Smooth muscle cell (in vitro differentiated cells): ENCODE measurements at regions not wholly inside any gene's neighbourhood (a gene's known extent, or its start where the extent isn't known, plus 50 kb on each side); places are given as distances from the start of the nearest gene placed in this dataset.

Source experiments
- DNase-seq: peaks from one replicate; lab custom pipeline; 2025; ENCODE audit not compliant: unreplicated experiment; lab: John Stamatoyannopoulos, UW
- H2AFZ ChIP-seq: fragments of 200-600 bp; sonication (generic); 2 replicates; pipeline ENCODE4 v1.6.0; 2016; ENCODE audit warnings: antibody characterized with exemption, low read depth, mild to moderate bottlenecking
- H3F3A ChIP-seq: fragments of 200-600 bp; sonication (generic); 2 replicates; pipeline ENCODE4 v1.6.0; 2017; ENCODE audit warnings: antibody characterized with exemption, low read depth
- H3K27ac ChIP-seq: fragments of 200-600 bp; sonication (generic); 2 replicates; pipeline ENCODE4 v1.5.1; 2016; ENCODE audit warnings: low read depth, mild to moderate bottlenecking
- H3K27me3 ChIP-seq: fragments of 200-600 bp; sonication (generic); 2 replicates; pipeline ENCODE4 v1.6.1; 2016; ENCODE audit warnings: low read depth, mild to moderate bottlenecking
- H3K36me3 ChIP-seq: fragments of 200-600 bp; sonication (generic); 2 replicates; pipeline ENCODE4 v1.5.1; 2016; ENCODE audit warnings: low read depth
- H3K4me1 ChIP-seq: fragments of 200-600 bp; sonication (generic); 2 replicates; pipeline ENCODE4 v1.5.1; 2016; ENCODE audit warnings: low read depth
- H3K4me2 ChIP-seq: fragments of 200-600 bp; sonication (generic); 2 replicates; pipeline ENCODE4 v1.6.0; 2016; ENCODE audit warnings: mild to moderate bottlenecking
- H3K4me3 ChIP-seq: fragments of 200-600 bp; sonication (generic); 2 replicates; pipeline ENCODE4 v1.5.1; 2016; ENCODE audit warnings: mild to moderate bottlenecking
- H3K79me2 ChIP-seq: fragments of 200-600 bp; sonication (generic); 2 replicates; pipeline ENCODE4 v1.6.0; 2016; ENCODE audit warnings: low read depth, mild to moderate bottlenecking
- H3K9ac ChIP-seq: fragments of 200-600 bp; sonication (generic); 2 replicates; pipeline ENCODE4 v1.6.0; 2016; ENCODE audit warnings: low read depth
- H3K9me3 ChIP-seq: fragments of 200-600 bp; sonication (generic); replicated peaks from 2 replicates; pipeline ENCODE4 v1.5.1; 2016; ENCODE audit warnings: low read depth
- H4K20me1 ChIP-seq: fragments of 200-600 bp; sonication (generic); 2 replicates; pipeline ENCODE4 v1.6.0; 2016; ENCODE audit warnings: low read depth
- WGBS: methylation state at CpG from one replicate; pipeline ENCODE4 v1.1.7; 2016; ENCODE audit warnings: low lambda C conversion rate; 5-methylcytosine and 5-hydroxymethylcytosine counted together
- TF ChIP-seq, protein P1 (sequence below): fragments of 200-600 bp; sonication (generic); IDR thresholded peaks from 2 replicates; pipeline ENCODE4 v1.5.1; 2017; ENCODE audit warnings: borderline replicate concordance, mild to moderate bottlenecking, antibody characterized with exemption; ENCODE audit not compliant: insufficient read depth, poor library complexity, severe bottlenecking

DNA sequence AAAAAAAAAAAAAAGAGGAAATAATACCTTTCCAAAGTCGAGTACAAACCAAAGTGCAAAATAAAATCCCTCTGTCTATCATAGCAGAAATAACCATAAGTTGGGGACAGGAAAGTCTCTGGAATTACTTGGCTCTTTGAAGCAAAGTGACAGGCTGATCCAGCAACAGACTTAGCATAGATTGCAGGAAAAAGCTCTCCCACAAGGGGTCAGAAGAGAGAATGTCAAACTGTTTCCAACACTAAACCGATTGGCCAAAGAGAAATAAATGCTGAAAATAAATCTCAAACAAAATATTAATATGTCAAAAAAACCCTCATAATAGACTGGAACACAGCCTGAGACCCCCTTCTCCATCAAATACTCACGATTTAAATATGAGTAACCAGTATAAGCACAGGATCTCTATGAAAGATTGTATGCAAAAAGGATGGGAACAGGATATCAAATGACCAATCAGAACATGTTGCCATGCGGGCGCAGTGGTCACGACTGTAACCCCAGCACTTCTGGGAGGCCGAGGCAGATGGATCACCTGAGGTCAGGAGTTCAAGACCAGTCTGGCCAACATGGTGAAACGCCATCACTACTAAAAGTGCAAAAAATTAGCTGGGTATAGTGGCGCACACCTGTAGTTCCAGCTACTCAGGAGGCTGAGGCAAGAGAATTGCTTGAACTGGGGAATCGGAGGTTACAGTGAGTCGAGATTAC is 1000.7 kb upstream of the LRRN3 start:
- no peaks in the 10 kb centered on the region for H4K20me1 ChIP-seq
- no peaks in the 10 kb centered on the region for H3K36me3 ChIP-seq
- no peak for DNase-seq
- no peak overlapping the region for H3K9ac ChIP-seq
- H3K9me3 ChIP-seq, result no peaks in the 10 kb centered on the region
- H3K27ac ChIP-seq, result no peak overlapping the region
- no peaks in the 10 kb centered on the region for H3F3A ChIP-seq
- no peak overlapping the region for H3K4me3 ChIP-seq
- no peak overlapping the region for H2AFZ ChIP-seq
- peaks cover 7% of the 10 kb centered on the region for H3K27me3 ChIP-seq
- WGBS, result 78% methylated on average over 11 of the region's 11 CpGs
- H3K4me2 ChIP-seq, result no peak overlapping the region
- H3K4me1 ChIP-seq, result no peaks in the 10 kb centered on the region
- TF ChIP-seq, protein P1, sequence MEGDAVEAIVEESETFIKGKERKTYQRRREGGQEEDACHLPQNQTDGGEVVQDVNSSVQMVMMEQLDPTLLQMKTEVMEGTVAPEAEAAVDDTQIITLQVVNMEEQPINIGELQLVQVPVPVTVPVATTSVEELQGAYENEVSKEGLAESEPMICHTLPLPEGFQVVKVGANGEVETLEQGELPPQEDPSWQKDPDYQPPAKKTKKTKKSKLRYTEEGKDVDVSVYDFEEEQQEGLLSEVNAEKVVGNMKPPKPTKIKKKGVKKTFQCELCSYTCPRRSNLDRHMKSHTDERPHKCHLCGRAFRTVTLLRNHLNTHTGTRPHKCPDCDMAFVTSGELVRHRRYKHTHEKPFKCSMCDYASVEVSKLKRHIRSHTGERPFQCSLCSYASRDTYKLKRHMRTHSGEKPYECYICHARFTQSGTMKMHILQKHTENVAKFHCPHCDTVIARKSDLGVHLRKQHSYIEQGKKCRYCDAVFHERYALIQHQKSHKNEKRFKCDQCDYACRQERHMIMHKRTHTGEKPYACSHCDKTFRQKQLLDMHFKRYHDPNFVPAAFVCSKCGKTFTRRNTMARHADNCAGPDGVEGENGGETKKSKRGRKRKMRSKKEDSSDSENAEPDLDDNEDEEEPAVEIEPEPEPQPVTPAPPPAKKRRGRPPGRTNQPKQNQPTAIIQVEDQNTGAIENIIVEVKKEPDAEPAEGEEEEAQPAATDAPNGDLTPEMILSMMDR, result peak; percentile 55
- no peaks in the 10 kb centered on the region for H3K79me2 ChIP-seq

DNA sequence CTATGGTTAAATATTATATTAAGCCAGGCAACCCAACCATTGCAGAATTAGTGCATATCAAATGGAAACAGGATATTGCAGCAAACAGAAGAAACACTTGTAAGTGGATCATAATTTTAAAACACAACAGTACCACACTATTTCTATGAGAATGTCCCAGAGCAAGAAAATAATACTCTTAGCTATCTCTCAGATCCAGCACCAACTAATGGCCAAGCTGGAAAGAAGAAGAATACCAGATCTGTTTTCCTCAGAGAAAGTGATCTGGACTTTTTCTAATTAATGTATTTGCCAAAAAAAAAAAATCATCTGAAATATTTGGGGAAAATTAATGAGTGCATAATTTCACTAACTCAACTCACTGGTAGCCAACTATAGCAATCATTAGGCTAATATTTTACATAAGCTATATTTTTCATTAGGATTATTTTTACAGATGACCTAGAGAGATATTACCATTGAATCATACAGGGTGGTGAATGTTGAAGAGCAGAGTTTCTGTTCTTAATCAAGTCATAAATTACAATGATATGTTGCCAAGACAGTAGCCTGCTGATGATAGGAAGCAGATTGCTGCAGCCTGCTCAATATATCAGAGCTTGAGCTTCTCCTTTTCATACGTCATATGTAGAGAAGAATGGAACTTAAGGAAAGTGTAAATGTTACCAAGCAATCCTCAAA is 995.4 kb upstream of the LRRN3 start:
- H3K27me3 ChIP-seq, result peaks cover 7% of the 10 kb centered on the region
- H3F3A ChIP-seq, result no peaks in the 10 kb centered on the region
- no peaks in the 10 kb centered on the region for H4K20me1 ChIP-seq
- DNase-seq, result no peak
- no peak overlapping the region for H3K4me3 ChIP-seq
- 47% methylated on average over 1 of the region's 1 CpG for WGBS
- TF ChIP-seq, protein P1, result no peak
- H3K9me3 ChIP-seq, result no peaks in the 10 kb centered on the region
- H3K36me3 ChIP-seq, result no peaks in the 10 kb centered on the region
- H3K9ac ChIP-seq, result no peak overlapping the region
- H3K4me1 ChIP-seq, result no peaks in the 10 kb centered on the region
- H3K79me2 ChIP-seq, result no peaks in the 10 kb centered on the region
- no peak overlapping the region for H3K4me2 ChIP-seq
- H2AFZ ChIP-seq, result no peak overlapping the region
- no peak overlapping the region for H3K27ac ChIP-seq

DNA sequence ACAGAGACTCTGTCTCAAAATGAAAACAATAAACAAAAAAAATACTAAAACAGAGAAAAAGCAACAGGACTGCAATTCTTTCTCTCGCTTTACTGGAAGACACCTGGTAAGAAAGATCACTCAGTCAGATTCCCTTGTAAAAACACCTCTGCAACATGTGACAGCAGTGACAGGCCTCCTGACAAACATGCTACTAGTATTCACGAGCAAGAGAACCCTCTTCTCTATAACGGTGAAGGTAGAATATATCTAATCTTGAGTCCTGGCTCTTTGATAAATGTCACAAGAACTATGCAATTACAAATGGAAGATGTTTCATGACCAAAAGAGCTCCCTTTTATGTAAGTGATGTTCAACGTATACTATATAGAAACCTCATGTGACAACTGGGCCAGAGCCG is 986.7 kb upstream of the LRRN3 start:
- DNase-seq, result no peak
- Histone ChIP-seq H3K9me3 (no peaks in the 10 kb centered on the region), H3K27me3 (no peaks in the 10 kb centered on the region), H3K79me2 (no peaks in the 10 kb centered on the region), H3K4me1 (no peaks in the 10 kb centered on the region), H3F3A (no peaks in the 10 kb centered on the region), H4K20me1 (no peaks in the 10 kb centered on the region), H2AFZ (no peak overlapping the region), H3K4me3 (no peak overlapping the region), H3K4me2 (no peak overlapping the region), H3K36me3 (no peaks in the 10 kb centered on the region), H3K27ac (no peak overlapping the region), H3K9ac (no peak overlapping the region)
- WGBS, result 89% methylated on average over 5 of the region's 5 CpGs
- TF ChIP-seq, protein P1, result no peak
